ENCODE measurements at regions not wholly inside any gene's neighbourhood (a gene's known extent, or its start where the extent isn't known, plus 50 kb on each side); places are given as distances from the start of the nearest gene placed in this dataset.

DNA sequence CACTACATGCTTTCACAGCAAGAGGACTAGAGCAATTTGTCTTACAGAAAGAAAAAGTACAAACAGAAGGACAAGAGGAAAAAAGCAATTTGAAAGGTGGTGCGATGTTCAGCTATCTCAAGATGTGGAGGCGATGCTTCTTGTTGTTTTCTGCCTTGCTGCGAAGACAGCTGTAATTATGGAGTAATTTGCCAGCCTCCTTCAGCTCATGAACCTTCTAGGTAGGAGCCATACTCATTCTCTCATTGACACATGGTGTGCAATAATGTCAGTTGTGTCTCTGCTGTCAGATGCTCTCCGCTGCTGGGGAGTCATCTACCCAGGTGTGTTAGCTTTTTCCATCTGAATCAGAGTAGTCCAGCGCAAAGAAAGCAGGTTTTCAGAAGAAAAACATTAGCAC lies 424.5 kb downstream of the NR2F1-AS1 start:
- no peak overlapping the region for H3K9ac ChIP-seq (ENCODE audit: low read depth, low read length, poor library complexity, severe bottlenecking)
- H3K9me3 ChIP-seq (ENCODE audit: insufficient read depth, low read depth, low read length) = no peaks in the 10 kb centered on the region
- TF ChIP-seq EZH2phosphoT487 (IDR thresholded peaks at IDR 0.05; ENCODE audit: borderline replicate concordance) = no peak
- TF ChIP-seq, protein P1, sequence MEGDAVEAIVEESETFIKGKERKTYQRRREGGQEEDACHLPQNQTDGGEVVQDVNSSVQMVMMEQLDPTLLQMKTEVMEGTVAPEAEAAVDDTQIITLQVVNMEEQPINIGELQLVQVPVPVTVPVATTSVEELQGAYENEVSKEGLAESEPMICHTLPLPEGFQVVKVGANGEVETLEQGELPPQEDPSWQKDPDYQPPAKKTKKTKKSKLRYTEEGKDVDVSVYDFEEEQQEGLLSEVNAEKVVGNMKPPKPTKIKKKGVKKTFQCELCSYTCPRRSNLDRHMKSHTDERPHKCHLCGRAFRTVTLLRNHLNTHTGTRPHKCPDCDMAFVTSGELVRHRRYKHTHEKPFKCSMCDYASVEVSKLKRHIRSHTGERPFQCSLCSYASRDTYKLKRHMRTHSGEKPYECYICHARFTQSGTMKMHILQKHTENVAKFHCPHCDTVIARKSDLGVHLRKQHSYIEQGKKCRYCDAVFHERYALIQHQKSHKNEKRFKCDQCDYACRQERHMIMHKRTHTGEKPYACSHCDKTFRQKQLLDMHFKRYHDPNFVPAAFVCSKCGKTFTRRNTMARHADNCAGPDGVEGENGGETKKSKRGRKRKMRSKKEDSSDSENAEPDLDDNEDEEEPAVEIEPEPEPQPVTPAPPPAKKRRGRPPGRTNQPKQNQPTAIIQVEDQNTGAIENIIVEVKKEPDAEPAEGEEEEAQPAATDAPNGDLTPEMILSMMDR (conservative IDR thresholded peaks at IDR 0.05; ENCODE audit: low read length) = no peak
- no peaks in the 10 kb centered on the region for H4K20me1 ChIP-seq (ENCODE audit: insufficient read depth, low read length, poor library complexity, severe bottlenecking)
- no peak overlapping the region for H3K4me3 ChIP-seq (ENCODE audit: low read length, poor library complexity, severe bottlenecking)
- H3K79me2 ChIP-seq (ENCODE audit: insufficient read depth, low read length) = no peaks in the 10 kb centered on the region
- H3K36me3 ChIP-seq (ENCODE audit: insufficient read depth, low read length) = no peaks in the 10 kb centered on the region
- H3F3A ChIP-seq (ENCODE audit: low read depth) = no peaks in the 10 kb centered on the region
- H3K9me2 ChIP-seq (replicated peaks; ENCODE audit: low read depth, low read length) = no peaks in the 10 kb centered on the region
- H3K4me2 ChIP-seq (ENCODE audit: low read depth, low read length, poor library complexity, severe bottlenecking) = no peak overlapping the region
- no peaks in the 10 kb centered on the region for H3K27me3 ChIP-seq (ENCODE audit: insufficient read depth, low read length, poor library complexity, severe bottlenecking)
- no peak overlapping the region for H2AFZ ChIP-seq (ENCODE audit: low read length)
- H3K4me1 ChIP-seq (ENCODE audit: insufficient read depth, low read length, poor library complexity, severe bottlenecking) = no peaks in the 10 kb centered on the region

DNA sequence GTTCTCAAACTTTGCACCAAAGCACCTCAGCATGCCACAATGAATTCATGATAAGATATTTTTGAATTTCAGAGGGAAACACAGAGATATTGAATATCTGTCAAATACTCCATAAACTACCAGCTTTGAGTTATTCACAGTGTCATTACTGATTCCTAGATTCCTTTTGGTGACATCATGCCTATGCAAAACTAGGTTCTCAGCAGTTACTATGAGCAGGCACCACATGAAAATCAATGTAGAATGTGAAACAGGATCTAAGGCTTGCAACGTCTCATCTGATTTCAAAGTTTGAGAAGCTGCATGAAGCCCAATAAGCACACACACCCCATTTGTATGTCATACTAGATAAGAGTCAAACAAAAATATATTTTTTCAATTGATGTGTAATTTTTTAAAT lies 426.5 kb downstream of the NR2F1-AS1 start:
- Histone ChIP-seq H3K4me3 (ENCODE audit: low read length, poor library complexity, severe bottlenecking) (no peak overlapping the region), H3K9ac (ENCODE audit: low read depth, low read length, poor library complexity, severe bottlenecking) (no peak overlapping the region), H3K79me2 (ENCODE audit: insufficient read depth, low read length) (no peaks in the 10 kb centered on the region), H3K27me3 (ENCODE audit: insufficient read depth, low read length, poor library complexity, severe bottlenecking) (no peaks in the 10 kb centered on the region), H3K9me3 (ENCODE audit: insufficient read depth, low read depth, low read length) (no peaks in the 10 kb centered on the region), H3K36me3 (ENCODE audit: insufficient read depth, low read length) (no peaks in the 10 kb centered on the region), H3K9me2 (replicated peaks; ENCODE audit: low read depth, low read length) (no peaks in the 10 kb centered on the region), H3K4me1 (ENCODE audit: insufficient read depth, low read length, poor library complexity, severe bottlenecking) (no peaks in the 10 kb centered on the region), H4K20me1 (ENCODE audit: insufficient read depth, low read length, poor library complexity, severe bottlenecking) (no peaks in the 10 kb centered on the region), H2AFZ (ENCODE audit: low read length) (no peak overlapping the region), H3F3A (ENCODE audit: low read depth) (no peaks in the 10 kb centered on the region), H3K4me2 (ENCODE audit: low read depth, low read length, poor library complexity, severe bottlenecking) (no peak overlapping the region)
- no peak for TF ChIP-seq EZH2phosphoT487 (IDR thresholded peaks at IDR 0.05; ENCODE audit: borderline replicate concordance)
- TF ChIP-seq, protein P1 (conservative IDR thresholded peaks at IDR 0.05; ENCODE audit: low read length) = no peak

DNA sequence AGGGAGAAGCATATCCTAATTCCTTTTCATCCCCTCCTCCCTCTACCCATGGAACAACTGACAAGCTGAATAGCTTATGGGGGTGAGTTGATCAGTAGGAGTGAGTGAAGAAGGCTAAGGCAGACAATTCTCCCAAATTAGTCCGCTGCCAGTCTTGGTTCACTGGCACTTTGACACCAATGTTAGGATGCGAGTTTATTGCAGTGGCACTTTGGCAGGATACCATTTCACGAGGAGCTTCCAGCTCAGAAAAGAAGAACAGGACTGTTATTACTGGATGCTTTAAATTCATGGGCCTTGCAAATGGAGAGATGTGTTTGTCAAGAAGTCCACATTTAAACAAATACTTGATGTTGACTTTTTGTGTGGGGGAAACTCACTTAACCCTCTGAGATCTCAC lies 427.6 kb downstream of the NR2F1-AS1 start:
- Histone ChIP-seq H3K4me2 (ENCODE audit: low read depth, low read length, poor library complexity, severe bottlenecking) (no peak overlapping the region), H3K9me2 (replicated peaks; ENCODE audit: low read depth, low read length) (no peaks in the 10 kb centered on the region), H3K4me1 (ENCODE audit: insufficient read depth, low read length, poor library complexity, severe bottlenecking) (no peaks in the 10 kb centered on the region), H3K4me3 (ENCODE audit: low read length, poor library complexity, severe bottlenecking) (no peak overlapping the region), H3K36me3 (ENCODE audit: insufficient read depth, low read length) (no peaks in the 10 kb centered on the region), H3K9me3 (ENCODE audit: insufficient read depth, low read depth, low read length) (no peaks in the 10 kb centered on the region), H3K9ac (ENCODE audit: low read depth, low read length, poor library complexity, severe bottlenecking) (no peak overlapping the region), H4K20me1 (ENCODE audit: insufficient read depth, low read length, poor library complexity, severe bottlenecking) (no peaks in the 10 kb centered on the region), H3K79me2 (ENCODE audit: insufficient read depth, low read length) (no peaks in the 10 kb centered on the region), H3K27me3 (ENCODE audit: insufficient read depth, low read length, poor library complexity, severe bottlenecking) (no peaks in the 10 kb centered on the region), H3F3A (ENCODE audit: low read depth) (no peaks in the 10 kb centered on the region), H2AFZ (ENCODE audit: low read length) (no peak overlapping the region)
- TF ChIP-seq, protein P1 (conservative IDR thresholded peaks at IDR 0.05; ENCODE audit: low read length) = no peak

Data from Loucy (cell line).